Thoracic aorta (tissue), 2 donors: ENCODE measurements at regions not wholly inside any gene's neighbourhood (a gene's known extent, or its start where the extent isn't known, plus 50 kb on each side); places are given as distances from the start of the nearest gene placed in this dataset.

Experiments used
- ATAC-seq: fragments of 150-250 bp; one replicate; pipeline ENCODE4 v1.8.0; 2017; ENCODE audit warnings: low read depth; ENCODE audit not compliant: insufficient number of reproducible peaks, low FRiP score
- DNase-seq: peaks from one replicate; pipeline ENCODE4 v3.0.0-alpha.2; 2020; ENCODE audit warnings: low spot score
- H3K27ac ChIP-seq, 2 donors: fragments of 200-600 bp; sonication (generic); 1 replicate in 1 of 2; 2 replicates in 1 of 2; pipeline ENCODE4 v1.5.1; 2016; ENCODE audit warnings: mild to moderate bottlenecking in 2 of 2, moderate library complexity in 2 of 2
- H3K27me3 ChIP-seq: fragments of 200-600 bp; sonication (generic); replicated peaks from 2 replicates; pipeline ENCODE4 v1.6.0; 2016; ENCODE audit warnings: mild to moderate bottlenecking; ENCODE audit not compliant: insufficient read depth
- H3K36me3 ChIP-seq: fragments of 200-600 bp; sonication (generic); one replicate; pipeline ENCODE4 v1.5.1; 2016
- H3K4me1 ChIP-seq, 2 donors: fragments of 200-600 bp; sonication (generic); 1 replicate in 1 of 2; 2 replicates in 1 of 2; pipeline versions ENCODE4 v1.5.1 to v1.6.0; 2016; ENCODE audit warnings: low read depth in 2 of 2, mild to moderate bottlenecking in 1 of 2; ENCODE audit not compliant: control insufficient read depth in 1 of 2
- H3K4me3 ChIP-seq: fragments of 200-600 bp; sonication (generic); 2 replicates; pipeline ENCODE4 v1.5.1; 2016; ENCODE audit warnings: mild to moderate bottlenecking
- H3K9me3 ChIP-seq: fragments of 200-600 bp; sonication (generic); 2 replicates; pipeline ENCODE4 v1.5.1; 2016
- CTCF ChIP-seq: fragments of 200-600 bp; sonication (generic); IDR thresholded peaks from one replicate; pipeline ENCODE4 v1.5.1; 2019; ENCODE audit warnings: antibody characterized with exemption

- Histone ChIP-seq H3K27me3 (no peaks in the 10 kb centered on the region), H3K27ac (no peak overlapping the region), H3K36me3 (no peaks in the 10 kb centered on the region), H3K9me3 (peaks cover 4% of the 10 kb centered on the region), H3K4me1 (no peaks in the 10 kb centered on the region), H3K4me3 (no peak overlapping the region)
- DNase-seq (no peak), ATAC-seq (no peak)
- TF ChIP-seq CTCF, result no peak
Observed at GRCh38 chr5:110852053-110852452, 113.2 kb downstream of the SLC25A46 start.

GRCh38 chr5:110852541-110852940 is 113.7 kb downstream of the SLC25A46 start:
- Histone ChIP-seq H3K27me3 (no peaks in the 10 kb centered on the region), H3K9me3 (peaks cover 4% of the 10 kb centered on the region), H3K4me1 (no peaks in the 10 kb centered on the region), H3K27ac (no peak overlapping the region), H3K4me3 (no peak overlapping the region), H3K36me3 (no peaks in the 10 kb centered on the region)
- no peak for ATAC-seq
- TF ChIP-seq CTCF, result no peak
- no peak for DNase-seq

- ATAC-seq (no peak), DNase-seq (no peak)
- Histone ChIP-seq H3K36me3 (no peaks in the 10 kb centered on the region), H3K9me3 (peaks cover 4% of the 10 kb centered on the region), H3K27ac (no peak overlapping the region), H3K4me3 (no peak overlapping the region), H3K4me1 (no peaks in the 10 kb centered on the region), H3K27me3 (no peaks in the 10 kb centered on the region)
- TF ChIP-seq CTCF, result no peak
Observed at GRCh38 chr5:110853267-110853666, 114.5 kb downstream of the SLC25A46 start.

GRCh38 chr5:110854200-110854599 is 115.4 kb downstream of the SLC25A46 start:
- no peak for TF ChIP-seq CTCF
- DNase-seq (no peak), ATAC-seq (no peak)
- H3K27ac ChIP-seq, result no peak overlapping the region
- no peaks in the 10 kb centered on the region for H3K36me3 ChIP-seq
- no peaks in the 10 kb centered on the region for H3K9me3 ChIP-seq
- no peaks in the 10 kb centered on the region for H3K27me3 ChIP-seq
- no peak overlapping the region for H3K4me3 ChIP-seq
- H3K4me1 ChIP-seq, result no peaks in the 10 kb centered on the region

GRCh38 chr5:110855961-110856360 is 117.2 kb downstream of the SLC25A46 start:
- H3K27ac ChIP-seq, result no peak overlapping the region
- no peaks in the 10 kb centered on the region for H3K36me3 ChIP-seq
- DNase-seq (no peak), ATAC-seq (no peak)
- H3K4me3 ChIP-seq, result no peak overlapping the region
- H3K4me1 ChIP-seq, result no peaks in the 10 kb centered on the region
- H3K27me3 ChIP-seq, result no peaks in the 10 kb centered on the region
- TF ChIP-seq CTCF, result no peak
- H3K9me3 ChIP-seq, result no peaks in the 10 kb centered on the region
